Posterior cingulate gyrus (tissue), 11 donors: ENCODE measurements at regions not wholly inside any gene's neighbourhood (a gene's known extent, or its start where the extent isn't known, plus 50 kb on each side); places are given as distances from the start of the nearest gene placed in this dataset.
A peak's percentile ranks its signal among the peaks of the same experiment; 100 is the strongest.

Experiments
- DNase-seq, 10 donors: peaks; one replicate each; pipeline versions ENCODE4 v3.0.0 to v3.0.0-alpha.2; 2020 to 2021; ENCODE audit warnings: mixed read lengths in 3 of 10
- intact Hi-C: fragments of 100-400 bp; cut with DNase I; formaldehyde crosslinking; loops from one replicate; pipeline ENCODE4 v1.15.1; 2023

- no peak for DNase-seq
- intact Hi-C loops, result no loop called here
These were observed 307.6 kb upstream of the NOCT start for GRCh38 chr4:138707746-138708677.

- intact Hi-C loops, result no loop called here
- no peak for DNase-seq
These were observed 309.4 kb upstream of the NOCT start for GRCh38 chr4:138706201-138706600.

- intact Hi-C loops, result no loop called here
These were observed 313.3 kb upstream of the NOCT start for GRCh38 chr4:138702190-138702824.

GRCh38 chr4:138698641-138699040 is 316.9 kb upstream of the NOCT start:
- intact Hi-C loops, result no loop called here
- no peak for DNase-seq

More at GRCh38 chr4:138702190-138702824, 313.3 kb upstream of the NOCT start:
- no peak for DNase-seq

- intact Hi-C loops, result no loop called here
- DNase-seq, result no peak
These were observed 317.7 kb upstream of the NOCT start for GRCh38 chr4:138697851-138698250.

- intact Hi-C loops, result no loop called here
These were observed 318.8 kb upstream of the NOCT start for GRCh38 chr4:138696771-138697170.

GRCh38 chr4:138696058-138696457 is 319.5 kb upstream of the NOCT start:
- intact Hi-C loops, result no loop called here
- DNase-seq, result no peak

More at GRCh38 chr4:138696771-138697170, 318.8 kb upstream of the NOCT start:
- DNase-seq, result no peak

GRCh38 chr4:138693526-138693925 is 322.1 kb upstream of the NOCT start:
- intact Hi-C loops, result no loop called here
- no peak for DNase-seq

GRCh38 chr4:138692411-138692810 is 323.2 kb upstream of the NOCT start:
- intact Hi-C loops, result no loop called here
- DNase-seq, result no peak

- DNase-seq, result no peak
- intact Hi-C loops, result no loop called here
These were observed 326.0 kb upstream of the NOCT start for GRCh38 chr4:138689593-138689992.

- no peak for DNase-seq
- intact Hi-C loops, result no loop called here
These were observed 326.4 kb upstream of the NOCT start for GRCh38 chr4:138689187-138689586.

- DNase-seq, result peak in 1 of 10 donors; percentile 80
These were observed 327.0 kb upstream of the NOCT start for GRCh38 chr4:138688408-138689085.

GRCh38 chr4:138686106-138686835 is 329.3 kb upstream of the NOCT start:
- intact Hi-C loops, result no loop called here
- DNase-seq, result peak in 3 of 10 donors; percentile 11 to 55 (median 17)

More at GRCh38 chr4:138688408-138689085, 327.0 kb upstream of the NOCT start:
- intact Hi-C loops, result no loop called here

- intact Hi-C loops, result no loop called here
- no peak for DNase-seq
These were observed 330.3 kb upstream of the NOCT start for GRCh38 chr4:138685316-138685715.

- intact Hi-C loops, result loop anchor here (1.0 to 5.0 kb wide), 4 partner anchors 191 to 1556 kb away; no protein-coding TSS in a partner anchor
- peak; percentile 79 to 97 (median 89) for DNase-seq
These were observed 334.5 kb upstream of the NOCT start for GRCh38 chr4:138680989-138681604.

GRCh38 chr4:138680256-138680655 is 335.3 kb upstream of the NOCT start:
- DNase-seq, result no peak
- intact Hi-C loops, result loop anchor here (2.0 to 5.0 kb wide), 3 partner anchors 192 to 1555 kb away; no protein-coding TSS in a partner anchor

- intact Hi-C loops, result no loop called here
- DNase-seq, result no peak
These were observed 336.4 kb upstream of the NOCT start for GRCh38 chr4:138678985-138679746.

- intact Hi-C loops, result no loop called here
- DNase-seq, result peak in 2 of 10 donors; percentile 17 to 75
These were observed 337.8 kb upstream of the NOCT start for GRCh38 chr4:138677748-138678147.

- DNase-seq, result no peak
- intact Hi-C loops, result no loop called here
These were observed 338.4 kb upstream of the NOCT start for GRCh38 chr4:138677212-138677611.
